Lower lobe of right lung (tissue), 2 donors: ENCODE measurements at regions not wholly inside any gene's neighbourhood (a gene's known extent, or its start where the extent isn't known, plus 50 kb on each side); places are given as distances from the start of the nearest gene placed in this dataset.

Source experiments
- ATAC-seq, 2 donors: fragments of 200-7000 bp; cut with Tn5 transposase; one replicate each; pipeline ENCODE4 v1.9.1; 2020 to 2022; ENCODE audit warnings: mild to moderate bottlenecking in 2 of 2, moderate library complexity in 2 of 2
- DNase-seq: peaks from one replicate; pipeline ENCODE4 v3.0.0-alpha.2; 2020
- H3K27ac ChIP-seq: fragments of 200-600 bp; one replicate; pipeline ENCODE4 v1.8.0; 2022
- H3K27me3 ChIP-seq: fragments of 200-600 bp; one replicate; pipeline ENCODE4 v1.8.0; 2022; ENCODE audit warnings: low read depth
- H3K36me3 ChIP-seq: fragments of 200-600 bp; one replicate; pipeline ENCODE4 v1.8.0; 2022; ENCODE audit warnings: mild to moderate bottlenecking
- H3K4me1 ChIP-seq: fragments of 200-600 bp; one replicate; pipeline ENCODE4 v1.8.0; 2022
- H3K4me3 ChIP-seq: fragments of 200-600 bp; one replicate; pipeline ENCODE4 v1.8.0; 2022; ENCODE audit warnings: mild to moderate bottlenecking
- H3K9me3 ChIP-seq: fragments of 200-600 bp; one replicate; pipeline ENCODE4 v1.8.0; 2022
- CTCF ChIP-seq: fragments of 200-600 bp; IDR thresholded peaks from one replicate; pipeline ENCODE4 v1.8.0; 2022; ENCODE audit warnings: antibody characterized with exemption, mild to moderate bottlenecking
- intact Hi-C: fragments of 100-400 bp; cut with DNase I; formaldehyde crosslinking; loops from one replicate; pipeline ENCODE4 v1.11.0; 2022
- donor health status: DM: no; HTN: yes; CAD: no; lungs with severe emphysema.

DNA sequence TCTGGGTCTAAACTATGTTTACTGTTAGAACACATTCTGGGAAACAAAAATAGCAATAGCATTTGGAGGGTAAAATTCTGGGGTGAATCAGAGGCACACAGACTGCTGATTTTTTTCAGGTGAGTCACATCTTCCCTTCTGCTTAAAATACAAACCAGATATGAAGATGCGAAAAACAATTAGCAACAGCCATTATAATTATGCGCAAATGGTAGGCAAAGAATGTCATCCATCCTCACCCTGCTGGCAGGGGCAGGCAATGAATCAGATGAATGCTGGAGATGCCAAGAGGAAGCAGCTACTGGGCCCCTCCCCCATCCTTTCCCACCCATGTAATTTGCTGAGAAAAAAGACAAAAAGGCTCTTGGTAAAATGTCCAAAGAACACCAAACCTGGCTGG is 282.9 kb downstream of the KLF5 start:
- DNase-seq = no peak
- Histone ChIP-seq H3K27ac (no peak overlapping the region), H3K4me3 (no peak overlapping the region), H3K36me3 (no peaks in the 10 kb centered on the region), H3K27me3 (no peaks in the 10 kb centered on the region), H3K9me3 (no peaks in the 10 kb centered on the region), H3K4me1 (no peaks in the 10 kb centered on the region)
- no peak for TF ChIP-seq CTCF
- intact Hi-C loops = no loop called here
- ATAC-seq = no peak

DNA sequence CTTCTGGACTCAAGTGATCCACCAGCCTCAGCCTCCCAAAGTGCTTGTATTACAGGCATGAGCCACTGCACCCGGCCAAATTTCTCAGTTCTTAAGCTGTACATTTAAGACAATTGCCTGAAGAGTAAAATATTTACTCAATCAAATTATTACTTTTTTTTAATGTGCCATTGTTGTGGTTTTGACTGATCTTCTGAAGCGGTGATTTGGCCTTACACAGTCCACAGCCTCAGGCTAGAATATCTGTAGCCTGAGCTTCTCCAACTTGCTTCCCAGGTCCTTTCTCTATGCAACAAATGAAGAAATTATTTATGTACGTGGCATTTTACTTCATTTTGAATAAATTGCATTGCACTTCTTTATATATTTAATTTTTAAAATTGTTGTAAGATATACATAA is 281.3 kb downstream of the KLF5 start:
- Histone ChIP-seq H3K27me3 (no peaks in the 10 kb centered on the region), H3K9me3 (no peaks in the 10 kb centered on the region), H3K36me3 (no peaks in the 10 kb centered on the region), H3K4me3 (no peak overlapping the region), H3K4me1 (no peaks in the 10 kb centered on the region), H3K27ac (no peak overlapping the region)
- DNase-seq (no peak), ATAC-seq (no peak)
- no peak for TF ChIP-seq CTCF
- intact Hi-C loops = no loop called here

GRCh38 chr13:73339086-73339485 is 280.3 kb downstream of the KLF5 start:
- H3K27ac ChIP-seq = no peak overlapping the region
- H3K4me1 ChIP-seq = no peaks in the 10 kb centered on the region
- no peak overlapping the region for H3K4me3 ChIP-seq
- ATAC-seq (no peak), DNase-seq (no peak)
- H3K9me3 ChIP-seq = no peaks in the 10 kb centered on the region
- no peaks in the 10 kb centered on the region for H3K27me3 ChIP-seq
- no peaks in the 10 kb centered on the region for H3K36me3 ChIP-seq
- TF ChIP-seq CTCF = no peak
- intact Hi-C loops = loop anchor here (10.0 kb wide), 1 partner anchor 366 kb away; no protein-coding TSS in a partner anchor

DNA sequence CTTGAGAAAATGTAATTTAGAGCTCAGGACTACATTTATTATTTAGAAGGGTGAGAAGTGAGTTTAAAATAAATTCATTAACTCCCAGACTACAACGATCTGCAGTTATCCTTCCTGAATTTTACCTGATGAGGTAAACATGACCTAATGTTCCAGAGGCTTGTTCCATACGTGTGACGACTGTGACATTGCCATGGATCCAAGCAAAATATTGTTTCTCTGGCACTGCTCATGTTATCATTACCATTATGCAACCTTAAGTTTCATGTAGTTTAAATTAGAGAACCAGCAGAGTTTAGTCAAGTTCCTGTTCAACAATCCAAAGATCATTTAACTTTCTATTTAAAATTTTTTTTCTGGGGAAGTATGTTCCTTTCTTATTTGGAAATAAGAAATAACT is 279.6 kb downstream of the KLF5 start:
- intact Hi-C loops = loop anchor here (10.0 kb wide), 1 partner anchor 366 kb away; no protein-coding TSS in a partner anchor
- no peak overlapping the region for H3K27ac ChIP-seq
- H3K9me3 ChIP-seq = no peaks in the 10 kb centered on the region
- no peak overlapping the region for H3K4me3 ChIP-seq
- H3K36me3 ChIP-seq = no peaks in the 10 kb centered on the region
- DNase-seq (no peak), ATAC-seq (no peak)
- no peak for TF ChIP-seq CTCF
- no peaks in the 10 kb centered on the region for H3K27me3 ChIP-seq
- no peaks in the 10 kb centered on the region for H3K4me1 ChIP-seq

GRCh38 chr13:73337532-73337931 is 278.7 kb downstream of the KLF5 start:
- no peak for DNase-seq
- H3K4me3 ChIP-seq = no peak overlapping the region
- H3K27ac ChIP-seq = no peak overlapping the region
- ATAC-seq = no peak
- H3K4me1 ChIP-seq = no peaks in the 10 kb centered on the region
- intact Hi-C loops = loop anchor here (10.0 kb wide), 1 partner anchor 367 kb away; no protein-coding TSS in a partner anchor
- no peaks in the 10 kb centered on the region for H3K9me3 ChIP-seq
- H3K27me3 ChIP-seq = no peaks in the 10 kb centered on the region
- H3K36me3 ChIP-seq = no peaks in the 10 kb centered on the region
- TF ChIP-seq CTCF = no peak

- TF ChIP-seq CTCF = no peak
- intact Hi-C loops = loop anchor here (10.0 kb wide), 1 partner anchor 368 kb away; no protein-coding TSS in a partner anchor
- DNase-seq (no peak), ATAC-seq (no peak)
- Histone ChIP-seq H3K9me3 (no peaks in the 10 kb centered on the region), H3K4me1 (no peaks in the 10 kb centered on the region), H3K4me3 (no peak overlapping the region), H3K27me3 (no peaks in the 10 kb centered on the region), H3K36me3 (no peaks in the 10 kb centered on the region), H3K27ac (no peak overlapping the region)
Observed at GRCh38 chr13:73336773-73337172, 278.0 kb downstream of the KLF5 start.
